ENCODE measurements at regions not wholly inside any gene's neighbourhood (a gene's known extent, or its start where the extent isn't known, plus 50 kb on each side); places are given as distances from the start of the nearest gene placed in this dataset.

DNA sequence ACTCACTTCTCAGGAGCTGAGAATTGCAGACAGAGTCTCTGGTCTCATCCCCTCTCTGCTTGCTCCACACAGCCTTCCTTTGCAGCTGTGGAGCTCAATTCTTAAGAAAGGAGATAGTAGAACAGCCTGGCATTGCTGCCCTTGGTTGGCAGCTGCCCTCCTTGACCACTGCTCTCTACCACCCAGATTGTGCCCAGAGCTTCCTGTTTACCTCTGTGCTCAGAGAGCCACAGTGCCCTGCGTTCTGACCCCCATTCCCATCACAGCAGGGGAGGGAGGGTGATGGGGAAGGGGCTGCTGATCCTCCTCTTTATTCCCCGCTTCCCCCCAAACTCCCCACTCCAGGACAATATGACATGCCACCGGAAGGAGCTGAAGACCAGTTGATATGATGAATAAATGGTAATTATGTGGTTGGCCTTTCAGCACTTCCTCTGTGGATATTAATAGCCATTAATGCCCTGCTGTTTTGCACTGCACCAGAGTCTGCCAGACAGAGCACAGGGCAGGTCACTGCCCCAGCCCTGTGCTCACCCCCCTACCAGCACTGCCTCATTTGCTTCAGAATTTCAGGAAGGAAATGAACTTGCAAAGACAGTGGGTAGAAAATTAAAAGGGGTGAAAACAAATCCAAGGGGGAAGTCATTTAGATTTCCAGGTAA is 426.8 kb upstream of the CADM1 start:
- TF ChIP-seq, protein P1, sequence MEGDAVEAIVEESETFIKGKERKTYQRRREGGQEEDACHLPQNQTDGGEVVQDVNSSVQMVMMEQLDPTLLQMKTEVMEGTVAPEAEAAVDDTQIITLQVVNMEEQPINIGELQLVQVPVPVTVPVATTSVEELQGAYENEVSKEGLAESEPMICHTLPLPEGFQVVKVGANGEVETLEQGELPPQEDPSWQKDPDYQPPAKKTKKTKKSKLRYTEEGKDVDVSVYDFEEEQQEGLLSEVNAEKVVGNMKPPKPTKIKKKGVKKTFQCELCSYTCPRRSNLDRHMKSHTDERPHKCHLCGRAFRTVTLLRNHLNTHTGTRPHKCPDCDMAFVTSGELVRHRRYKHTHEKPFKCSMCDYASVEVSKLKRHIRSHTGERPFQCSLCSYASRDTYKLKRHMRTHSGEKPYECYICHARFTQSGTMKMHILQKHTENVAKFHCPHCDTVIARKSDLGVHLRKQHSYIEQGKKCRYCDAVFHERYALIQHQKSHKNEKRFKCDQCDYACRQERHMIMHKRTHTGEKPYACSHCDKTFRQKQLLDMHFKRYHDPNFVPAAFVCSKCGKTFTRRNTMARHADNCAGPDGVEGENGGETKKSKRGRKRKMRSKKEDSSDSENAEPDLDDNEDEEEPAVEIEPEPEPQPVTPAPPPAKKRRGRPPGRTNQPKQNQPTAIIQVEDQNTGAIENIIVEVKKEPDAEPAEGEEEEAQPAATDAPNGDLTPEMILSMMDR (IDR thresholded peaks at IDR 0.05; ENCODE audit: poor library complexity, severe bottlenecking): no peak
- TF ChIP-seq EP300 (conservative IDR thresholded peaks at IDR 0.05; ENCODE audit: poor library complexity, severe bottlenecking) (no peak), MXI1 (conservative IDR thresholded peaks at IDR 0.05; ENCODE audit: poor library complexity, severe bottlenecking) (no peak), EZH2 (IDR thresholded peaks at IDR 0.05; ENCODE audit: borderline replicate concordance, insufficient read depth, low read length, poor library complexity, severe bottlenecking) (no peak), RAD21 (conservative IDR thresholded peaks at IDR 0.05) (no peak), SMC3 (conservative IDR thresholded peaks at IDR 0.05; ENCODE audit: poor library complexity) (no peak), POLR2AphosphoS5 (IDR thresholded peaks at IDR 0.05) (no peak), TAF1 (IDR thresholded peaks at IDR 0.05; ENCODE audit: low read depth) (no peak)
- TF ChIP-seq, protein P2, sequence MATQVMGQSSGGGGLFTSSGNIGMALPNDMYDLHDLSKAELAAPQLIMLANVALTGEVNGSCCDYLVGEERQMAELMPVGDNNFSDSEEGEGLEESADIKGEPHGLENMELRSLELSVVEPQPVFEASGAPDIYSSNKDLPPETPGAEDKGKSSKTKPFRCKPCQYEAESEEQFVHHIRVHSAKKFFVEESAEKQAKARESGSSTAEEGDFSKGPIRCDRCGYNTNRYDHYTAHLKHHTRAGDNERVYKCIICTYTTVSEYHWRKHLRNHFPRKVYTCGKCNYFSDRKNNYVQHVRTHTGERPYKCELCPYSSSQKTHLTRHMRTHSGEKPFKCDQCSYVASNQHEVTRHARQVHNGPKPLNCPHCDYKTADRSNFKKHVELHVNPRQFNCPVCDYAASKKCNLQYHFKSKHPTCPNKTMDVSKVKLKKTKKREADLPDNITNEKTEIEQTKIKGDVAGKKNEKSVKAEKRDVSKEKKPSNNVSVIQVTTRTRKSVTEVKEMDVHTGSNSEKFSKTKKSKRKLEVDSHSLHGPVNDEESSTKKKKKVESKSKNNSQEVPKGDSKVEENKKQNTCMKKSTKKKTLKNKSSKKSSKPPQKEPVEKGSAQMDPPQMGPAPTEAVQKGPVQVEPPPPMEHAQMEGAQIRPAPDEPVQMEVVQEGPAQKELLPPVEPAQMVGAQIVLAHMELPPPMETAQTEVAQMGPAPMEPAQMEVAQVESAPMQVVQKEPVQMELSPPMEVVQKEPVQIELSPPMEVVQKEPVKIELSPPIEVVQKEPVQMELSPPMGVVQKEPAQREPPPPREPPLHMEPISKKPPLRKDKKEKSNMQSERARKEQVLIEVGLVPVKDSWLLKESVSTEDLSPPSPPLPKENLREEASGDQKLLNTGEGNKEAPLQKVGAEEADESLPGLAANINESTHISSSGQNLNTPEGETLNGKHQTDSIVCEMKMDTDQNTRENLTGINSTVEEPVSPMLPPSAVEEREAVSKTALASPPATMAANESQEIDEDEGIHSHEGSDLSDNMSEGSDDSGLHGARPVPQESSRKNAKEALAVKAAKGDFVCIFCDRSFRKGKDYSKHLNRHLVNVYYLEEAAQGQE (IDR thresholded peaks at IDR 0.05; ENCODE audit: borderline replicate concordance): no peak
- H3K4me2 ChIP-seq (ENCODE audit: low read length): no peak overlapping the region

DNA sequence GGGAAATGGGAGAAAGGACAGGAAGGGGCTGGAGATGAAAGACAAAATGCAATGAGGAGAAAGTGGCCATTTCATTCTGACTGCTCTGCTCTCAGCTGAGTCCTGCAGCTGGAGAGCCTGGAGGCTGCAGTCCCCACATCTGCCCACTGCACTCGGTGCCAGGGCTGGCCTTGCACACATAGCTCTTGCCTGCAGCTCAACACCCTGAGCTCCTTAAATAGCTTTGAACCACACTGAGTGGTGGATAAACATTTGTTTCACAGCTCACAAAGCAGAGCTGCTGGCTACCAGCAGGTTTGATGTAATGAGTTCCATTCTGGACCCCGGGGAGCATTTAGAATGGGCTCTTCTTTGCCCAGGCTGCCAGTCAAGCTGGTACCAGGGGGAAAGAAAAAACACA is 426.1 kb upstream of the CADM1 start:
- Histone ChIP-seq H3K79me2 (replicated peaks; ENCODE audit: insufficient read depth, low read length) (no peaks in the 10 kb centered on the region), H3K9me2 (ENCODE audit: insufficient read depth, low read length) (no peaks in the 10 kb centered on the region), H3K9ac (ENCODE audit: low read length) (no peak overlapping the region), H2AFZ (ENCODE audit: low read depth, low read length) (no peak overlapping the region), H3K4me3 (ENCODE audit: low read length) (no peak overlapping the region), H3F3A (ENCODE audit: insufficient read depth, low read length, poor library complexity, severe bottlenecking) (no peaks in the 10 kb centered on the region), H3K36me3 (ENCODE audit: insufficient read depth, low read length) (no peaks in the 10 kb centered on the region), H3K9me3 (ENCODE audit: low read length) (no peaks in the 10 kb centered on the region), H3K27ac (ENCODE audit: low read length) (no peak overlapping the region), H3K27me3 (ENCODE audit: insufficient read depth, low read depth, low read length) (no peaks in the 10 kb centered on the region), H3K4me2 (ENCODE audit: low read length) (no peak overlapping the region), H4K20me1 (ENCODE audit: insufficient read depth) (no peaks in the 10 kb centered on the region)
- TF ChIP-seq, protein P2 (IDR thresholded peaks at IDR 0.05; ENCODE audit: borderline replicate concordance): no peak
- TF ChIP-seq POLR2AphosphoS5 (IDR thresholded peaks at IDR 0.05): no peak
- TF ChIP-seq EZH2 (IDR thresholded peaks at IDR 0.05; ENCODE audit: borderline replicate concordance, insufficient read depth, low read length, poor library complexity, severe bottlenecking): no peak
- no peak for TF ChIP-seq RAD21 (conservative IDR thresholded peaks at IDR 0.05)
- TF ChIP-seq, protein P1 (IDR thresholded peaks at IDR 0.05; ENCODE audit: poor library complexity, severe bottlenecking): no peak
- no peak for TF ChIP-seq EP300 (conservative IDR thresholded peaks at IDR 0.05; ENCODE audit: poor library complexity, severe bottlenecking)
- no peak for TF ChIP-seq MXI1 (conservative IDR thresholded peaks at IDR 0.05; ENCODE audit: poor library complexity, severe bottlenecking)
- no peak for TF ChIP-seq TAF1 (IDR thresholded peaks at IDR 0.05; ENCODE audit: low read depth)

More for the DNA sequence above, 426.8 kb upstream of the CADM1 start:
- no peaks in the 10 kb centered on the region for H3K9me3 ChIP-seq (ENCODE audit: low read length)
- H3K27me3 ChIP-seq (ENCODE audit: insufficient read depth, low read depth, low read length): no peaks in the 10 kb centered on the region
- no peaks in the 10 kb centered on the region for H3F3A ChIP-seq (ENCODE audit: insufficient read depth, low read length, poor library complexity, severe bottlenecking)
- H3K9me2 ChIP-seq (ENCODE audit: insufficient read depth, low read length): no peaks in the 10 kb centered on the region
- H3K9ac ChIP-seq (ENCODE audit: low read length): no peak overlapping the region
- H3K4me3 ChIP-seq (ENCODE audit: low read length): no peak overlapping the region
- no peaks in the 10 kb centered on the region for H3K36me3 ChIP-seq (ENCODE audit: insufficient read depth, low read length)
- H4K20me1 ChIP-seq (ENCODE audit: insufficient read depth): no peaks in the 10 kb centered on the region
- H3K27ac ChIP-seq (ENCODE audit: low read length): no peak overlapping the region
- H2AFZ ChIP-seq (ENCODE audit: low read depth, low read length): no peak overlapping the region
- H3K79me2 ChIP-seq (replicated peaks; ENCODE audit: insufficient read depth, low read length): no peaks in the 10 kb centered on the region

Measured in neural cell (in vitro differentiated cells).